Testis (tissue), 2 donors: ENCODE measurements at regions not wholly inside any gene's neighbourhood (a gene's known extent, or its start where the extent isn't known, plus 50 kb on each side); places are given as distances from the start of the nearest gene placed in this dataset.

Source experiments
- DNase-seq: peaks from one replicate; pipeline ENCODE4 v3.0.0-alpha.2; 2019
- H3K27ac ChIP-seq, 2 donors: fragments of 200-600 bp; sonication (generic); one replicate each; pipeline ENCODE4 v1.5.1; 2019
- H3K27me3 ChIP-seq: fragments of 200-600 bp; sonication (generic); one replicate; pipeline ENCODE4 v1.5.1; 2019
- H3K36me3 ChIP-seq: fragments of 200-600 bp; sonication (generic); one replicate; pipeline ENCODE4 v1.5.1; 2017; ENCODE audit warnings: low read depth; ENCODE audit errors: missing control alignments
- H3K4me1 ChIP-seq: fragments of 200-600 bp; sonication (generic); one replicate; pipeline ENCODE4 v1.5.1; 2019
- H3K4me3 ChIP-seq, 2 donors: fragments of 200-600 bp; sonication (generic); one replicate each; pipeline ENCODE4 v1.5.1; 2017 to 2019
- H3K9me3 ChIP-seq: fragments of 200-600 bp; sonication (generic); one replicate; pipeline ENCODE4 v1.5.1; 2017
- CTCF ChIP-seq, 3 experiments: fragments of 450-650 bp in 2 of 3; fragments of 200-600 bp in 1 of 3; sonication (generic) in 1 of 3; IDR thresholded peaks; one replicate each; pipeline ENCODE4 v1.5.1; 2016 to 2019; ENCODE audit warnings: antibody characterized with exemption in 3 of 3, mild to moderate bottlenecking in 2 of 3, moderate library complexity in 1 of 3
- POLR2A ChIP-seq: fragments of 450-650 bp; IDR thresholded peaks from one replicate; pipeline ENCODE4 v1.6.1; 2017; ENCODE audit warnings: antibody characterized with exemption, mild to moderate bottlenecking, moderate library complexity
- WGBS, 2 donors: methylation state at CpG; one replicate each; pipeline ENCODE4 v1.1.5; 2018; 5-methylcytosine and 5-hydroxymethylcytosine counted together
- intact Hi-C: fragments of 100-400 bp; cut with DNase I; formaldehyde crosslinking; loops from one replicate; pipeline ENCODE4 v1.15.1; 2023; ENCODE audit warnings: low total_unique reads

- Histone ChIP-seq H3K36me3 (no peaks in the 10 kb centered on the region), H3K27ac (no peak overlapping the region), H3K4me3 (no peak overlapping the region), H3K9me3 (no peaks in the 10 kb centered on the region), H3K4me1 (no peaks in the 10 kb centered on the region), H3K27me3 (no peaks in the 10 kb centered on the region)
- DNase-seq, result no peak
- intact Hi-C loops, result no loop called here
- WGBS, 2 donors, result 90 to 91% methylated on average over 13 of the region's 13 CpGs
- TF ChIP-seq CTCF (IDR thresholded peaks at IDR 0.05), result no peak
- no peak for TF ChIP-seq POLR2A
Observed at GRCh38 chr16:72284042-72284789, 112.3 kb upstream of the PMFBP1 start.

GRCh38 chr16:72282362-72282761 is 110.4 kb upstream of the PMFBP1 start:
- 63 to 74% methylated on average over 1 of the region's 1 CpG for WGBS, 2 donors
- no peaks in the 10 kb centered on the region for H3K9me3 ChIP-seq
- H3K36me3 ChIP-seq, result no peaks in the 10 kb centered on the region
- H3K27me3 ChIP-seq, result no peaks in the 10 kb centered on the region
- H3K27ac ChIP-seq, result no peak overlapping the region
- H3K4me3 ChIP-seq, result no peak overlapping the region
- no peak for TF ChIP-seq POLR2A
- TF ChIP-seq CTCF (IDR thresholded peaks at IDR 0.05), result no peak
- no peaks in the 10 kb centered on the region for H3K4me1 ChIP-seq
- intact Hi-C loops, result no loop called here
- DNase-seq, result no peak

GRCh38 chr16:72278301-72278700 is 106.3 kb upstream of the PMFBP1 start:
- Histone ChIP-seq H3K9me3 (no peaks in the 10 kb centered on the region), H3K27ac (no peak overlapping the region), H3K4me1 (no peaks in the 10 kb centered on the region), H3K4me3 (no peak overlapping the region), H3K27me3 (no peaks in the 10 kb centered on the region), H3K36me3 (no peaks in the 10 kb centered on the region)
- 91 to 95% methylated on average over 3 of the region's 3 CpGs for WGBS, 2 donors
- intact Hi-C loops, result no loop called here
- no peak for DNase-seq
- no peak for TF ChIP-seq POLR2A
- no peak for TF ChIP-seq CTCF (IDR thresholded peaks at IDR 0.05)

GRCh38 chr16:72277749-72278148 is 105.8 kb upstream of the PMFBP1 start:
- no peak for DNase-seq
- intact Hi-C loops, result no loop called here
- no peaks in the 10 kb centered on the region for H3K9me3 ChIP-seq

GRCh38 chr16:72271699-72272240 is 99.8 kb upstream of the PMFBP1 start:
- Histone ChIP-seq H3K36me3 (no peaks in the 10 kb centered on the region), H3K9me3 (no peaks in the 10 kb centered on the region), H3K27ac (no peak overlapping the region), H3K4me1 (peaks cover 6% of the 10 kb centered on the region), H3K4me3 (no peak overlapping the region), H3K27me3 (no peaks in the 10 kb centered on the region)
- intact Hi-C loops, result no loop called here
- DNase-seq, result no peak
- TF ChIP-seq POLR2A (no peak), CTCF (IDR thresholded peaks at IDR 0.05) (no peak)
- 84 to 91% methylated on average over 3 of the region's 3 CpGs for WGBS, 2 donors

More at GRCh38 chr16:72277749-72278148, 105.8 kb upstream of the PMFBP1 start:
- H3K27ac ChIP-seq, result no peak overlapping the region
- no peak for TF ChIP-seq POLR2A
- WGBS, 2 donors, result 75 to 84% methylated on average over 2 of the region's 2 CpGs
- H3K27me3 ChIP-seq, result no peaks in the 10 kb centered on the region
- H3K4me1 ChIP-seq, result no peaks in the 10 kb centered on the region
- no peak overlapping the region for H3K4me3 ChIP-seq
- H3K36me3 ChIP-seq, result no peaks in the 10 kb centered on the region
